ENCODE measurements at regions not wholly inside any gene's neighbourhood (a gene's known extent, or its start where the extent isn't known, plus 50 kb on each side); places are given as distances from the start of the nearest gene placed in this dataset.
A peak's percentile ranks its signal among the peaks of the same experiment; 100 is the strongest.

- TF ChIP-seq CTCF (IDR thresholded peaks at IDR 0.05): no peak
- no peaks in the 10 kb centered on the region for H3K4me1 Mint-ChIP-seq (ENCODE audit: low read depth)
- no peak overlapping the region for H3K4me3 Mint-ChIP-seq (ENCODE audit: unreplicated experiment)
- no peaks in the 10 kb centered on the region for H3K27me3 Mint-ChIP-seq (ENCODE audit: low read depth)
- no peak overlapping the region for H3K27ac Mint-ChIP-seq (ENCODE audit: unreplicated experiment)
- no peaks in the 10 kb centered on the region for H3K36me3 Mint-ChIP-seq (ENCODE audit: low read depth)
- H3K9me3 Mint-ChIP-seq (ENCODE audit: low read depth): peaks cover 26% of the 10 kb centered on the region
- no peak for DNase-seq (ENCODE audit: low spot score)
These were observed 869.0 kb downstream of the SH3BGRL start for GRCh38 chrX:82070948-82071347.

GRCh38 chrX:82081027-82081426, 879.1 kb downstream of the SH3BGRL start:
- Mint-ChIP-seq H3K4me3 (ENCODE audit: unreplicated experiment) (no peak overlapping the region), H3K4me1 (ENCODE audit: low read depth) (no peaks in the 10 kb centered on the region), H3K36me3 (ENCODE audit: low read depth) (no peaks in the 10 kb centered on the region), H3K27ac (ENCODE audit: unreplicated experiment) (no peak overlapping the region), H3K9me3 (ENCODE audit: low read depth) (peaks cover 43% of the 10 kb centered on the region), H3K27me3 (ENCODE audit: low read depth) (no peaks in the 10 kb centered on the region)
- peak; percentile 19 for TF ChIP-seq CTCF (IDR thresholded peaks at IDR 0.05)
- DNase-seq (ENCODE audit: low spot score): no peak

GRCh38 chrX:82087699-82088098, 885.8 kb downstream of the SH3BGRL start:
- H3K9me3 Mint-ChIP-seq (ENCODE audit: low read depth): peaks cover 44% of the 10 kb centered on the region
- H3K4me3 Mint-ChIP-seq (ENCODE audit: unreplicated experiment): no peak overlapping the region
- no peak for DNase-seq (ENCODE audit: low spot score)
- no peaks in the 10 kb centered on the region for H3K36me3 Mint-ChIP-seq (ENCODE audit: low read depth)
- no peaks in the 10 kb centered on the region for H3K4me1 Mint-ChIP-seq (ENCODE audit: low read depth)
- no peak overlapping the region for H3K27ac Mint-ChIP-seq (ENCODE audit: unreplicated experiment)
- no peaks in the 10 kb centered on the region for H3K27me3 Mint-ChIP-seq (ENCODE audit: low read depth)
- no peak for TF ChIP-seq CTCF (IDR thresholded peaks at IDR 0.05)

GRCh38 chrX:82092307-82092706, 890.4 kb downstream of the SH3BGRL start:
- TF ChIP-seq CTCF (IDR thresholded peaks at IDR 0.05): no peak
- peaks cover 32% of the 10 kb centered on the region for H3K9me3 Mint-ChIP-seq (ENCODE audit: low read depth)
- no peak overlapping the region for H3K4me3 Mint-ChIP-seq (ENCODE audit: unreplicated experiment)
- no peak overlapping the region for H3K27ac Mint-ChIP-seq (ENCODE audit: unreplicated experiment)
- no peak for DNase-seq (ENCODE audit: low spot score)
- H3K36me3 Mint-ChIP-seq (ENCODE audit: low read depth): no peaks in the 10 kb centered on the region
- peaks cover 1% of the 10 kb centered on the region for H3K27me3 Mint-ChIP-seq (ENCODE audit: low read depth)
- H3K4me1 Mint-ChIP-seq (ENCODE audit: low read depth): no peaks in the 10 kb centered on the region

GRCh38 chrX:82125103-82125502, 923.2 kb downstream of the SH3BGRL start:
- Mint-ChIP-seq H3K9me3 (ENCODE audit: low read depth) (peaks cover 23% of the 10 kb centered on the region), H3K4me3 (ENCODE audit: unreplicated experiment) (no peak overlapping the region)

More at GRCh38 chrX:82125103-82125502, 923.2 kb downstream of the SH3BGRL start:
- Mint-ChIP-seq H3K27me3 (ENCODE audit: low read depth) (no peaks in the 10 kb centered on the region), H3K4me1 (ENCODE audit: low read depth) (no peaks in the 10 kb centered on the region), H3K36me3 (ENCODE audit: low read depth) (no peaks in the 10 kb centered on the region), H3K27ac (ENCODE audit: unreplicated experiment) (no peak overlapping the region)
- no peak for DNase-seq (ENCODE audit: low spot score)
- TF ChIP-seq CTCF (IDR thresholded peaks at IDR 0.05): no peak
